ENCODE measurements at regions not wholly inside any gene's neighbourhood (a gene's known extent, or its start where the extent isn't known, plus 50 kb on each side); places are given as distances from the start of the nearest gene placed in this dataset.

GRCh38 chr10:33643042-33643441 lies 308.6 kb upstream of the NRP1 start:
- Histone ChIP-seq H3K4me3 (no peak overlapping the region), H3K36me3 (no peaks in the 10 kb centered on the region), H3K27ac (no peak overlapping the region), H3K4me1 (no peaks in the 10 kb centered on the region), H3K27me3 (no peaks in the 10 kb centered on the region), H3K9me3 (no peaks in the 10 kb centered on the region)
- intact Hi-C loops (cut with DNase I), result no loop called here
- DNase-seq, result no peak
- no peak for TF ChIP-seq CTCF (IDR thresholded peaks at IDR 0.05)
- no peak for ATAC-seq

- 93 to 97% methylated on average over 3 of the region's 3 CpGs for WGBS, 2 donors
- intact Hi-C loops (cut with DNase I), result no loop called here
- H3K4me1 ChIP-seq, result no peaks in the 10 kb centered on the region
- H3K9me3 ChIP-seq, result no peaks in the 10 kb centered on the region
- DNase-seq (no peak), ATAC-seq (no peak)
- no peak overlapping the region for H3K4me3 ChIP-seq
- no peaks in the 10 kb centered on the region for H3K36me3 ChIP-seq
- no peaks in the 10 kb centered on the region for H3K27me3 ChIP-seq
- no peak overlapping the region for H3K27ac ChIP-seq
- no peak for TF ChIP-seq CTCF (IDR thresholded peaks at IDR 0.05)
Observed at GRCh38 chr10:33638891-33639290, 304.4 kb upstream of the NRP1 start.

- DNase-seq (no peak), ATAC-seq (no peak)
- Histone ChIP-seq H3K9me3 (no peaks in the 10 kb centered on the region), H3K27ac (no peak overlapping the region), H3K4me3 (no peak overlapping the region), H3K27me3 (no peaks in the 10 kb centered on the region), H3K4me1 (no peaks in the 10 kb centered on the region), H3K36me3 (no peaks in the 10 kb centered on the region)
- WGBS, 2 donors, result 94 to 97% methylated on average over 3 of the region's 3 CpGs
- intact Hi-C loops (cut with DNase I), result no loop called here
- no peak for TF ChIP-seq CTCF (IDR thresholded peaks at IDR 0.05)
Observed at GRCh38 chr10:33638374-33638773, 303.9 kb upstream of the NRP1 start.

- H3K4me1 ChIP-seq, result no peaks in the 10 kb centered on the region
- intact Hi-C loops (cut with DNase I), result no loop called here
- H3K9me3 ChIP-seq, result no peaks in the 10 kb centered on the region
- DNase-seq, result no peak
- TF ChIP-seq CTCF (IDR thresholded peaks at IDR 0.05), result no peak
- ATAC-seq, result no peak
- 89% methylated on average over 6 of the region's 6 CpGs for WGBS, 2 donors
- no peak overlapping the region for H3K4me3 ChIP-seq
- no peaks in the 10 kb centered on the region for H3K27me3 ChIP-seq
- H3K27ac ChIP-seq, result no peak overlapping the region
- H3K36me3 ChIP-seq, result no peaks in the 10 kb centered on the region
Observed at GRCh38 chr10:33635967-33636515, 301.6 kb upstream of the NRP1 start.

GRCh38 chr10:33632432-33632831 lies 298.0 kb upstream of the NRP1 start:
- H3K36me3 ChIP-seq, result no peaks in the 10 kb centered on the region
- DNase-seq (no peak), ATAC-seq (no peak)
- no peaks in the 10 kb centered on the region for H3K27me3 ChIP-seq
- H3K4me3 ChIP-seq, result no peak overlapping the region
- H3K9me3 ChIP-seq, result no peaks in the 10 kb centered on the region
- no peak for TF ChIP-seq CTCF (IDR thresholded peaks at IDR 0.05)
- intact Hi-C loops (cut with DNase I), result no loop called here
- no peak overlapping the region for H3K27ac ChIP-seq
- H3K4me1 ChIP-seq, result no peaks in the 10 kb centered on the region
